ENCODE measurements at regions not wholly inside any gene's neighbourhood (a gene's known extent, or its start where the extent isn't known, plus 50 kb on each side); places are given as distances from the start of the nearest gene placed in this dataset.
"Not testable (repeated sequence)": the region's sequence is repeated elsewhere in the genome, so short reads cannot be mapped to it uniquely, and the experiment has no call there.

DNA sequence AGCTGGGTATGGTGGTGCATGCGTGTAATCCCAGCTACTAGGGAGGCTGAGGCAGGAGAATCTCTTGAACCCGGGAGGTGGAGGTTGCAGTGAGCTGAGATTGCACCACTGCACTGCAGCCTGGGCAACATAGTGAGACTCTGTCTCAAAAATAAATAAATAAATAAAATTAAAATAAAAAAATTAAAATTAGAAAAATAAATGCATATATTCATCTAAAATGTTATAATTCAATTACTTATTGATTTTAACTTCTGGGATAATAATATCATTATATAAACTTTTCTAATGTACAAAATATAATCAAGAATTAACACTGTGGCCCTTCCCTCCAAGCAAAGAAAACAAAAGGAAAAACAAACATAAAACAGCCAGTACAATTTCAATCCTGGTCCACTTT, 485.4 kb upstream of the SOX11 start:
- H3K4me3 Mint-ChIP-seq; H3K4me3 ChIP-seq (ENCODE audit: low read depth, low read length); H3K4me1 ChIP-seq (ENCODE audit: control insufficient read depth, insufficient read depth, low read length, poor library complexity, severe bottlenecking); DNase-seq; ATAC-seq (ENCODE audit: low read depth in 2 of 2); H3K36me3 Mint-ChIP-seq; H3K27ac Mint-ChIP-seq; H3K4me1 Mint-ChIP-seq; H3K36me3 ChIP-seq (ENCODE audit: control insufficient read depth, insufficient read depth, low read length); H3K27me3 ChIP-seq (ENCODE audit: control insufficient read depth, insufficient read depth, low read length); H3K27ac ChIP-seq (ENCODE audit: insufficient read depth, low read length, poor library complexity, severe bottlenecking); H3K9me3 ChIP-seq (ENCODE audit: control insufficient read depth in 2 of 2, low read length in 2 of 2); H3K27me3 Mint-ChIP-seq: not testable (repeated sequence)
- H3K9me3 Mint-ChIP-seq, result peaks cover 0 to 17% (median 4%) of the 10 kb centered on the region in 7 donors

DNA sequence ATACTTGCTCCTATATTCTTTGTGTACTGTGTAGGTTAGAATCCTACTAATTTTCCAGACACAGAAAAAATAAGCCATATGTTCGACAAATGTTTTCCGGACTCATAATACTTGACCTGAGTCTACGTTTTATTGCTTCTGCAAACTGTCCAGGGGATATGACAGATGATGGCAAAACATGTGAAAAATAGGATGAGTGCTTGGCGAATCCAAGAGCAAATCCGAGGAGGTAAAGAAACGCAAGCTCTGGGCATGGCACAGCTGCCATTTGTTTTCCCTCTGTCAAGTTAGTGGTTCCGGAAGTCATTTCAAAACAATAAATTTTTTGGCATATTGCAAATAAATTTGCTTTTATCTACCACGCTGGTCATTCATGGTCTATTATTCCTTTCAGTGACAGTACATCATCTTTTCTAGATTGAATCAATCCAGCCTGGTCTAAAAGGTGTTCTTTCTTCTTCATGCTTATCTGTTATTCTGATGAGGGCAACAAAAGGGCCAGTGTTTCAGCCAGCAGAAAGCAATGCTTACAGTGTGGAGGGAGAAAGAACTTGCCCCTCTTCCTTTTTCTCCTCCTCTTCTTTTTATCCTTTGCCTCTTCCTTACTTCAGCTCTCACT, 476.1 kb upstream of the SOX11 start:
- H3K4me3 Mint-ChIP-seq, result no peak overlapping the region
- Histone ChIP-seq H3K4me3 (ENCODE audit: low read depth, low read length) (no peak overlapping the region), H3K27ac (ENCODE audit: insufficient read depth, low read length, poor library complexity, severe bottlenecking) (no peak overlapping the region), H3K4me1 (ENCODE audit: control insufficient read depth, insufficient read depth, low read length, poor library complexity, severe bottlenecking) (no peaks in the 10 kb centered on the region), H3K27me3 (ENCODE audit: control insufficient read depth, insufficient read depth, low read length) (no peaks in the 10 kb centered on the region), H3K36me3 (ENCODE audit: control insufficient read depth, insufficient read depth, low read length) (no peaks in the 10 kb centered on the region), H3K9me3 (ENCODE audit: control insufficient read depth in 2 of 2, low read length in 2 of 2) (peaks cover 4 to 7% of the 10 kb centered on the region in 2 experiments)
- no peaks in the 10 kb centered on the region for H3K36me3 Mint-ChIP-seq
- no peaks in the 10 kb centered on the region for H3K4me1 Mint-ChIP-seq
- H3K27me3 Mint-ChIP-seq, result no peaks in the 10 kb centered on the region
- H3K9me3 Mint-ChIP-seq, result peaks cover 2 to 19% (median 5%) of the 10 kb centered on the region in 7 donors
- no peak for ATAC-seq (ENCODE audit: low read depth in 2 of 2)
- no peak overlapping the region for H3K27ac Mint-ChIP-seq
- no peak for DNase-seq

DNA sequence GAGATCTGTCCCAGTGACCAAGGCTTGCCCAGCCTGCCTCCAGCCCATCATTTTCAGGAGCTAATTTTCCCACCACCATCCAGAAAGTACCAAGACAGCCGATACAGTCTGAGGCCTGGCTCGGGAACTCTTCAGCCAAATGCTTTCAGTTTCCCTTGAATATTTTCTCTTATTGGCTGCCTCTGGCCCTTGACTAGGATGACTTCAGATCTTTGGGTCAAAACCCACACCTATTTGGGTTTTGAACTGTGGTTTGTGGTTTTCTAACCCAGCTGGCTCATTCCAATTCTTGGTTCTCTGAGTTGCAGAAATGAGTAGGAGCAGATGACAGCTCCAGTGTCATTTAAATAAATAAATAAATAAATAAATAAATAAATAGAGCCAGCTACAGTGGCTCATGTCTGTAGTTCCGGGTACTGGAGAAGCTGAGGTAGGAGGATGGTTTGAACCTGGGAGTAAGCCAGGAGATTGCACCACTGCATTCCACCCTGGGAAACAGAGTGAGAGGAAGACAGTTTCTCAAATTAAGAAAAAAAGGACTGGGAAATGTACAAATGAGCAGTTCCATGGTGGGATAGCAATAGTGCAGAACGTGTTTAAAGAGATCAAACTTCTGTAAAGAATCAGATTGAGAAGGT, 465.0 kb upstream of the SOX11 start:
- H3K9me3 ChIP-seq (ENCODE audit: control insufficient read depth in 2 of 2, low read length in 2 of 2), result peaks cover 0 to 5% of the 10 kb centered on the region in 2 experiments
- H3K27ac ChIP-seq (ENCODE audit: insufficient read depth, low read length, poor library complexity, severe bottlenecking), result no peak overlapping the region
- H3K4me3 Mint-ChIP-seq, result peak overlapping the region in 1 of 4 donors; percentile 21
- no peak for ATAC-seq (ENCODE audit: low read depth in 2 of 2)
- H3K27me3 Mint-ChIP-seq, result no peaks in the 10 kb centered on the region
- no peaks in the 10 kb centered on the region for H3K36me3 ChIP-seq (ENCODE audit: control insufficient read depth, insufficient read depth, low read length)
- no peaks in the 10 kb centered on the region for H3K36me3 Mint-ChIP-seq
- H3K4me1 Mint-ChIP-seq, result no peaks in the 10 kb centered on the region
- DNase-seq, result no peak
- H3K27me3 ChIP-seq (ENCODE audit: control insufficient read depth, insufficient read depth, low read length), result no peaks in the 10 kb centered on the region
- H3K4me3 ChIP-seq (ENCODE audit: low read depth, low read length), result no peak overlapping the region
- H3K4me1 ChIP-seq (ENCODE audit: control insufficient read depth, insufficient read depth, low read length, poor library complexity, severe bottlenecking), result no peaks in the 10 kb centered on the region
- H3K9me3 Mint-ChIP-seq, result peaks cover 0 to 25% (median 3%) of the 10 kb centered on the region in 7 donors
- no peak overlapping the region for H3K27ac Mint-ChIP-seq

DNA sequence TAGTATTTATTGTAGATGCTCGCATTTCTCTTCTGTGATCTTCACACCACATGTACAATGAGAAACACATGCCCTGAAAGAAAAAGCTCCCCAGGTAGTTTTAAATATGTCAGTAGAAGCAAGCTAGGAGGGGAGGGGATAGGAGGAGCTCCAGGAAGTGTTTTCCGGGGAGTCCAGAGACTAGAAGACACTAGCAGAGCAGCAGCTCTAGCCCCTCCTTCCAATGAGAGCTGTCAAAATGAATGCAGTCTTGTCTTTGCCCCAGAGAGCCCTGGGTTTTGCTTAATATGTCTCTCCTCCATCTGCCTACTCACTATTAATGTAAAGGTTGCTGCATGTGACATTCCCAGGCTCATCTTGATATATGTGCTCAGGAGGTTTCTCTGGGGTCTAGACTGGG, 462.6 kb upstream of the SOX11 start:
- Histone ChIP-seq H3K36me3 (ENCODE audit: control insufficient read depth, insufficient read depth, low read length) (no peaks in the 10 kb centered on the region), H3K27me3 (ENCODE audit: control insufficient read depth, insufficient read depth, low read length) (no peaks in the 10 kb centered on the region), H3K9me3 (ENCODE audit: control insufficient read depth in 2 of 2, low read length in 2 of 2) (peaks cover 0 to 5% of the 10 kb centered on the region in 2 experiments), H3K4me1 (ENCODE audit: control insufficient read depth, insufficient read depth, low read length, poor library complexity, severe bottlenecking) (no peaks in the 10 kb centered on the region), H3K27ac (ENCODE audit: insufficient read depth, low read length, poor library complexity, severe bottlenecking) (no peak overlapping the region), H3K4me3 (ENCODE audit: low read depth, low read length) (no peak overlapping the region)
- H3K27me3 Mint-ChIP-seq, result no peaks in the 10 kb centered on the region
- ATAC-seq (ENCODE audit: low read depth in 2 of 2) (no peak), DNase-seq (no peak)
- H3K4me3 Mint-ChIP-seq, result no peak overlapping the region
- H3K36me3 Mint-ChIP-seq, result no peaks in the 10 kb centered on the region
- H3K4me1 Mint-ChIP-seq, result no peaks in the 10 kb centered on the region
- H3K9me3 Mint-ChIP-seq, result peaks cover 0 to 25% (median 3%) of the 10 kb centered on the region in 7 donors
- H3K27ac Mint-ChIP-seq, result no peak overlapping the region

DNA sequence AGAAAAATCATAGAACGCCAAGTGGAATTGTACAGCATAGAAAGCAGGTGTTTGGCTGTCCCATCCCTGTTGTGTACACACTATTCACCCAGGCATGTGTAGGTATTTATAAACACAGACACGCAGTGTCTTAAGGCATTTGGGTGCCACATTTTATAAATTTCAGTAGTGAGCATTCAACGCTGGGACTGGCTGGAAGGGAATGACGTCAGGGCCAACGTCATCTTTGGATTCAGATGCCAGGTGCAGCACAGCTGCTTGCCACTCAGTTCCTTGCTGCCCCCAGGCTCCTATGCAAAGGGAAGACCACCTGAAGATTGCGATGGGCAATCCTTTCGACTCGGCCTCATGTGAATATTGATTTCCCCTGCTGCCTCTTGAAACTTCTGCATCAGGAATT, 461.7 kb upstream of the SOX11 start:
- H3K4me1 Mint-ChIP-seq, result no peaks in the 10 kb centered on the region
- peaks cover 0 to 28% (median 3%) of the 10 kb centered on the region in 7 donors for H3K9me3 Mint-ChIP-seq
- H3K36me3 Mint-ChIP-seq, result no peaks in the 10 kb centered on the region
- no peaks in the 10 kb centered on the region for H3K4me1 ChIP-seq (ENCODE audit: control insufficient read depth, insufficient read depth, low read length, poor library complexity, severe bottlenecking)
- DNase-seq (no peak), ATAC-seq (ENCODE audit: low read depth in 2 of 2) (no peak)
- H3K27ac ChIP-seq (ENCODE audit: insufficient read depth, low read length, poor library complexity, severe bottlenecking), result no peak overlapping the region
- H3K27me3 Mint-ChIP-seq, result no peaks in the 10 kb centered on the region
- H3K9me3 ChIP-seq (ENCODE audit: control insufficient read depth in 2 of 2, low read length in 2 of 2), result peaks cover 0 to 5% of the 10 kb centered on the region in 2 experiments
- no peaks in the 10 kb centered on the region for H3K27me3 ChIP-seq (ENCODE audit: control insufficient read depth, insufficient read depth, low read length)
- no peak overlapping the region for H3K27ac Mint-ChIP-seq
- no peak overlapping the region for H3K4me3 Mint-ChIP-seq
- H3K4me3 ChIP-seq (ENCODE audit: low read depth, low read length), result no peak overlapping the region
- H3K36me3 ChIP-seq (ENCODE audit: control insufficient read depth, insufficient read depth, low read length), result no peaks in the 10 kb centered on the region

DNA sequence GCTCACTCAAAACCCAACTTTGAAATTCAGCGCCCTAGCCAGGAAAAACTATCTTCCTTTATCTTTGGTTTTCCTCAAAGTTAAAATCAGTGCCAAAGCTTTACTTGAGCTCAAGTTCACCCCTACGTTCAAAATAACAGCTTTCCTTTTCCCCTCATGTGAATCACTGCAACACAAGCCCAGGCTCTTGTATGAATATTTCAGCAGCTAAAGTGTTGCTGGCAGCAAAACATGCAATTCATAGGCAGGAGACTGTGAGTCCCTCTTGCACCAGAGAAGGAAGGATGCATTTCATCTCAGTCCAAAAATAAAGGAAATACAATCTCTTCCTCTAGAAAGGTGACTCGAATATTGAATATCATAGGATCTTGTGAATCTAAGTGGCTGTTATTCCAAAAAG, 461.3 kb upstream of the SOX11 start:
- Mint-ChIP-seq H3K4me1 (no peaks in the 10 kb centered on the region), H3K27ac (no peak overlapping the region), H3K9me3 (peaks cover 0 to 26% (median 3%) of the 10 kb centered on the region in 7 donors), H3K36me3 (no peaks in the 10 kb centered on the region), H3K4me3 (no peak overlapping the region), H3K27me3 (no peaks in the 10 kb centered on the region)
- DNase-seq (no peak), ATAC-seq (ENCODE audit: low read depth in 2 of 2) (no peak)
- H3K27ac ChIP-seq (ENCODE audit: insufficient read depth, low read length, poor library complexity, severe bottlenecking), result no peak overlapping the region
- peaks cover 0 to 5% of the 10 kb centered on the region in 2 experiments for H3K9me3 ChIP-seq (ENCODE audit: control insufficient read depth in 2 of 2, low read length in 2 of 2)
- no peak overlapping the region for H3K4me3 ChIP-seq (ENCODE audit: low read depth, low read length)
- no peaks in the 10 kb centered on the region for H3K4me1 ChIP-seq (ENCODE audit: control insufficient read depth, insufficient read depth, low read length, poor library complexity, severe bottlenecking)
- H3K36me3 ChIP-seq (ENCODE audit: control insufficient read depth, insufficient read depth, low read length), result no peaks in the 10 kb centered on the region
- no peaks in the 10 kb centered on the region for H3K27me3 ChIP-seq (ENCODE audit: control insufficient read depth, insufficient read depth, low read length)

DNA sequence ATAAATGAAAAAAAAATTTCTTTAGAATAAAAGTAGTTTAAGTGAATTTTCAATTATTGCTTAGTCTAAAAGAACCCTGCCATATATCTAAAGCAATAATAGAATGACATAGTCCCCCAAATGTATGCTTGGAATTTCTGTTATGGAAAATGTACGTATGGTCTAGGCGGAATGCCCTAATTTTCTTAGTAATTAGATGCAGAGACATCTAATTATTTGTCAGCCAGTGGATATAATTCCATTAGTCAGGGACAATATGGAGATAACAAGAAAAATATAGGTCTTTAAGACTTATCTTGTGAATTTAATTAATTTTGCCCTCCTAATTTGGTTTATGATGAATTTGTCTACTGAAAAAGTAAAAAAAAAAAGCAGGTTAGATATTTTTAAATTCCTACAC, 460.9 kb upstream of the SOX11 start:
- no peaks in the 10 kb centered on the region for H3K36me3 ChIP-seq (ENCODE audit: control insufficient read depth, insufficient read depth, low read length)
- ATAC-seq (ENCODE audit: low read depth in 2 of 2) (no peak), DNase-seq (no peak)
- no peaks in the 10 kb centered on the region for H3K4me1 ChIP-seq (ENCODE audit: control insufficient read depth, insufficient read depth, low read length, poor library complexity, severe bottlenecking)
- Mint-ChIP-seq H3K36me3 (no peaks in the 10 kb centered on the region), H3K4me1 (no peaks in the 10 kb centered on the region), H3K27me3 (no peaks in the 10 kb centered on the region), H3K9me3 (peaks cover 0 to 26% (median 3%) of the 10 kb centered on the region in 7 donors), H3K27ac (no peak overlapping the region), H3K4me3 (no peak overlapping the region)
- H3K27me3 ChIP-seq (ENCODE audit: control insufficient read depth, insufficient read depth, low read length), result no peaks in the 10 kb centered on the region
- H3K4me3 ChIP-seq (ENCODE audit: low read depth, low read length), result no peak overlapping the region
- H3K27ac ChIP-seq (ENCODE audit: insufficient read depth, low read length, poor library complexity, severe bottlenecking), result no peak overlapping the region
- peaks cover 0 to 5% of the 10 kb centered on the region in 2 experiments for H3K9me3 ChIP-seq (ENCODE audit: control insufficient read depth in 2 of 2, low read length in 2 of 2)

DNA sequence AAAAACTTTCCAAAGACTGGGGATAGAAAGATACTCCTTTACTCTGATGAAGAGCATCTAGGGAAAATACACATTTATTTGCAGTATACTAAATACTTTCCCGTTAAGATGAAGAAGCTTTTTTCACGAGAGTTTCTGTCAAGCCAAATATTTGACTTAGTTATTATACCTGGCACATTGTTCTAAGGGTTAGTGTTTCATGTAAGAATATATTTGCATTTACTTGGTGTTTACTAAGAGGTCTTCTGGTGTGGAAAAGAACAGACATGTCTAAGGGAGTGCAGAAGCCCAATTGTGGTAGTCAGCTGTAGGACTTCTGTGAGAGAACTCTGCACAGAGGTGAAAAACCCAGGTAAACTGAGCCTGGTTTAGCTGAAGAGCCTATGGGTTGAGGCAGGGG, 457.6 kb upstream of the SOX11 start:
- peaks cover 1 to 22% (median 7%) of the 10 kb centered on the region in 7 donors for H3K9me3 Mint-ChIP-seq
- H3K4me3 ChIP-seq (ENCODE audit: low read depth, low read length), result no peak overlapping the region
- no peaks in the 10 kb centered on the region for H3K36me3 Mint-ChIP-seq
- H3K27me3 Mint-ChIP-seq, result no peaks in the 10 kb centered on the region
- no peak overlapping the region for H3K27ac ChIP-seq (ENCODE audit: insufficient read depth, low read length, poor library complexity, severe bottlenecking)
- H3K4me1 Mint-ChIP-seq, result no peaks in the 10 kb centered on the region
- H3K4me1 ChIP-seq (ENCODE audit: control insufficient read depth, insufficient read depth, low read length, poor library complexity, severe bottlenecking), result no peaks in the 10 kb centered on the region
- no peak overlapping the region for H3K4me3 Mint-ChIP-seq
- ATAC-seq (ENCODE audit: low read depth in 2 of 2) (no peak), DNase-seq (no peak)
- no peaks in the 10 kb centered on the region for H3K36me3 ChIP-seq (ENCODE audit: control insufficient read depth, insufficient read depth, low read length)
- no peaks in the 10 kb centered on the region for H3K27me3 ChIP-seq (ENCODE audit: control insufficient read depth, insufficient read depth, low read length)
- H3K27ac Mint-ChIP-seq, result no peak overlapping the region
- H3K9me3 ChIP-seq (ENCODE audit: control insufficient read depth in 2 of 2, low read length in 2 of 2), result peaks cover 0 to 5% of the 10 kb centered on the region in 2 experiments

Data from CD4-positive, CD25-positive, alpha-beta regulatory T cell (primary cell).